LNCAP (cell line): ENCODE measurements at regions not wholly inside any gene's neighbourhood (a gene's known extent, or its start where the extent isn't known, plus 50 kb on each side); places are given as distances from the start of the nearest gene placed in this dataset.

ENCODE experiments used
- CTCF ChIP-seq: fragments of 450-650 bp; IDR thresholded peaks from 2 replicates; pipeline ENCODE4 v1.5.1; 2017; ENCODE audit warnings: mild to moderate bottlenecking

GRCh38 chr1:208565756-208566440 lies 321.7 kb upstream of the PLXNA2 start:
- no peak for TF ChIP-seq CTCF

GRCh38 chr1:208569181-208569580 lies 325.0 kb upstream of the PLXNA2 start:
- no peak for TF ChIP-seq CTCF

GRCh38 chr1:208570362-208570761 lies 326.2 kb upstream of the PLXNA2 start:
- no peak for TF ChIP-seq CTCF

GRCh38 chr1:208576425-208576824 lies 332.2 kb upstream of the PLXNA2 start:
- TF ChIP-seq CTCF = no peak

GRCh38 chr1:208577381-208577905 lies 333.3 kb upstream of the PLXNA2 start:
- no peak for TF ChIP-seq CTCF

GRCh38 chr1:208581209-208581608 lies 337.0 kb upstream of the PLXNA2 start:
- no peak for TF ChIP-seq CTCF

GRCh38 chr1:208581667-208582066 lies 337.5 kb upstream of the PLXNA2 start:
- no peak for TF ChIP-seq CTCF
